ENCODE measurements at regions not wholly inside any gene's neighbourhood (a gene's known extent, or its start where the extent isn't known, plus 50 kb on each side); places are given as distances from the start of the nearest gene placed in this dataset.

- TF ChIP-seq DMTF1 (CRISPR knock-in tag; IDR thresholded peaks at IDR 0.05) (no peak), ZNF280D (CRISPR knock-in tag; IDR thresholded peaks at IDR 0.05) (no peak)
Observed at GRCh38 chr1:30485072-30485471, 238.3 kb downstream of the MATN1 start (continued).

GRCh38 chr1:30484668-30485067 is 238.7 kb downstream of the MATN1 start:
- ATAC-seq (no peak), DNase-seq (ENCODE audit: low spot score) (no peak), FAIRE-seq (no peak)
- 60% methylated on average over 1 of the region's 1 CpG for WGBS (ENCODE audit: low lambda C conversion rate)
- BruUV-seq (replicated peaks) = no TSS peak
- Histone ChIP-seq H3K79me2 (ENCODE audit: insufficient read depth, low read length) (no peaks in the 10 kb centered on the region), H3K4me3 (replicated peaks in 1 of 3; ENCODE audit: insufficient read depth in 1 of 3, low read depth in 2 of 3, low read length in 3 of 3) (no peak overlapping the region), H3K4me1 (ENCODE audit: insufficient read depth, low read length) (no peaks in the 10 kb centered on the region), H4K20me1 (ENCODE audit: insufficient read depth, low read length) (no peaks in the 10 kb centered on the region), H3K36me3 (replicated peaks in 1 of 2; ENCODE audit: control insufficient read depth in 1 of 2, insufficient read depth in 2 of 2, low read length in 2 of 2) (no peaks in the 10 kb centered on the region), H3K27me3 (ENCODE audit: control insufficient read depth in 1 of 2, insufficient read depth in 2 of 2, low read length in 2 of 2) (no peaks in the 10 kb centered on the region; a peak in 1 of 5 replicates), H3K9me3 (ENCODE audit: low read length) (no peaks in the 10 kb centered on the region), H3K27ac (ENCODE audit: extremely low read length, insufficient read depth, low read length) (no peak overlapping the region), H3K4me2 (ENCODE audit: low read depth, low read length) (no peak overlapping the region), H3K9ac (ENCODE audit: insufficient read depth, low read depth, low read length) (no peak overlapping the region), H2AFZ (ENCODE audit: low read length) (no peak overlapping the region)
- intact Hi-C loops (cut with micrococcal nuclease; ENCODE audit: unreplicated experiment) (no loop called here), in situ Hi-C loops (cut with HindIII; ENCODE audit: extremely low pct_ligation_motif_present, low pct_unique_long_range_greater_than_20kb) (no loop called here)
- POLR2A ChIA-PET = no interaction called here
- CTCF ChIA-PET (ENCODE audit: low intra/inter-chr PET ratio, low total read pairs) = no interaction called here
- TF ChIP-seq ZNF850 (CRISPR knock-in tag; conservative IDR thresholded peaks at IDR 0.05) = no peak
- TF ChIP-seq CBFB (CRISPR knock-in tag; IDR thresholded peaks at IDR 0.05) = no peak
- no peak for TF ChIP-seq TEF (CRISPR knock-in tag; IDR thresholded peaks at IDR 0.05)
- no peak for TF ChIP-seq SNRNP70 (IDR thresholded peaks at IDR 0.05; ENCODE audit: low read depth, low read length)
- TF ChIP-seq CHD2 (IDR thresholded peaks at IDR 0.05; ENCODE audit: low read depth, low read length) = no peak
- TF ChIP-seq NCOA2 (CRISPR knock-in tag; IDR thresholded peaks at IDR 0.05) = no peak
- no peak for TF ChIP-seq CERS6 (CRISPR knock-in tag; IDR thresholded peaks at IDR 0.05)
- TF ChIP-seq AGO2 (optimal IDR thresholded peaks at IDR 0.05; ENCODE audit: low read depth, low read length) = no peak
- no peak for TF ChIP-seq ZNF574 (CRISPR knock-in tag; IDR thresholded peaks at IDR 0.05)
- TF ChIP-seq ZNF256 (CRISPR knock-in tag; conservative IDR thresholded peaks at IDR 0.05) = no peak
- TF ChIP-seq IKZF4 (CRISPR knock-in tag; IDR thresholded peaks at IDR 0.05; ENCODE audit: borderline replicate concordance, low read depth, not compliant biosample characterization) = no peak
- no peak for TF ChIP-seq ZNF329 (CRISPR knock-in tag; IDR thresholded peaks at IDR 0.05; ENCODE audit: low read depth)
